ENCODE measurements at regions not wholly inside any gene's neighbourhood (a gene's known extent, or its start where the extent isn't known, plus 50 kb on each side); places are given as distances from the start of the nearest gene placed in this dataset.
A peak's percentile ranks its signal among the peaks of the same experiment; 100 is the strongest.

DNA sequence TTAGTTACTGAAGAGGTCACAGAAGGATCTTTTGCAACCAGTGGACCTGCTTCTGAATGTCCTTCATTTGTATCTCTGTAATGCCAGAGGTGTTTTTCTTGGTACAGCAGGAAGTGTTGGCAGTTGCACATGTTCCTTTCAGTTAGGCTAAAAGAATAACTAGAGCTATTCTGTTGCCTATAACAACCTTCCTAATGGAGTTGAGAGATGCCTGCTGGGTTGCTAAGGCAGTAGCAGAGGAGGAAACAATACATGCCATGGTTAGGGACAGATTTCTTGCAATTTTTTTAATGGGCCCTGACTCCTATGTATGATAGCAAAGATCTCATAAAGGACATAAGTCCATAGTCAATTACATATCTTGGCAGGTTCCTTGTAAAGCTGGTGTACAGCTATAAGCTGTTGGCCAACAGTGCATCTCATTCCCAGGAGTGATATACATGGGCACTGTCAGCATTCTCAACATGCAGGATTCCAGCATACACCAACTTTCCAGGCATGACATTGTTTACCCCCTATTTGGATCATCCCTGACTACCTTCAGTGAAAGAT lies 556.6 kb downstream of the CCER1 start:
- no peak overlapping the region for H3K4me3 ChIP-seq
- DNase-seq = no peak
- no peak overlapping the region for H3K9ac ChIP-seq (ENCODE audit: low read depth in 2 of 2, low read length in 2 of 2)
- intact Hi-C loops (cut with DNase I) = no loop called here
- H3K9me3 ChIP-seq = no peaks in the 10 kb centered on the region
- H3K4me1 ChIP-seq = no peaks in the 10 kb centered on the region
- H3K36me3 ChIP-seq = no peaks in the 10 kb centered on the region
- H3K27ac ChIP-seq = peak overlapping the region; percentile 7
- TF ChIP-seq CTCF (IDR thresholded peaks at IDR 0.05) = no peak
- H3K27me3 ChIP-seq = no peaks in the 10 kb centered on the region

GRCh38 chr12:90396556-90396955 lies 558.4 kb downstream of the CCER1 start:
- intact Hi-C loops (cut with DNase I) = no loop called here
- Histone ChIP-seq H3K36me3 (no peaks in the 10 kb centered on the region), H3K27me3 (no peaks in the 10 kb centered on the region), H3K9me3 (no peaks in the 10 kb centered on the region), H3K27ac (no peak overlapping the region), H3K4me3 (no peak overlapping the region), H3K4me1 (no peaks in the 10 kb centered on the region), H3K9ac (ENCODE audit: low read depth in 2 of 2, low read length in 2 of 2) (no peak overlapping the region)
- TF ChIP-seq CTCF (IDR thresholded peaks at IDR 0.05) = no peak
- DNase-seq = no peak

DNA sequence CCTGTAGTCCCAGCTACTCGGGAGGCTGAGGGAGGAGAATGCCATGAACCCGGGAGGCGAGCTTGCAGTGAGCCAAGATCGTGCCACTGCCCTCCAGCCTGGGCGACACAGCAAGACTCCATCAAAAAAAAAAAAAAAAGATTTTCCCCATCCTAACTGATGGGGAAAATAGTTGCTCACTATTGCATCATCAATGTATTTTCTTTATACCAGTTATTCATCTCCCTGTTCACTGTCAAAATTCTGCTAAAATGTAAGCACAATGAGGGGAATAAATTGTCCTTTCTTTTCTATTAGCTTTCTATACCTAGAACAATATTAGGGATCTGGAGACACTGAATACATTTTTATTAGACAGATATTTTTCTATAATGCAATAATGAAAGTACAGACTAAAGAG lies 561.3 kb downstream of the CCER1 start:
- Histone ChIP-seq H3K4me1 (no peaks in the 10 kb centered on the region), H3K36me3 (no peaks in the 10 kb centered on the region), H3K9me3 (no peaks in the 10 kb centered on the region), H3K9ac (ENCODE audit: low read depth in 2 of 2, low read length in 2 of 2) (no peak overlapping the region), H3K27ac (no peak overlapping the region), H3K4me3 (no peak overlapping the region), H3K27me3 (no peaks in the 10 kb centered on the region)
- intact Hi-C loops (cut with DNase I) = no loop called here
- no peak for TF ChIP-seq CTCF (IDR thresholded peaks at IDR 0.05)
- DNase-seq = no peak

DNA sequence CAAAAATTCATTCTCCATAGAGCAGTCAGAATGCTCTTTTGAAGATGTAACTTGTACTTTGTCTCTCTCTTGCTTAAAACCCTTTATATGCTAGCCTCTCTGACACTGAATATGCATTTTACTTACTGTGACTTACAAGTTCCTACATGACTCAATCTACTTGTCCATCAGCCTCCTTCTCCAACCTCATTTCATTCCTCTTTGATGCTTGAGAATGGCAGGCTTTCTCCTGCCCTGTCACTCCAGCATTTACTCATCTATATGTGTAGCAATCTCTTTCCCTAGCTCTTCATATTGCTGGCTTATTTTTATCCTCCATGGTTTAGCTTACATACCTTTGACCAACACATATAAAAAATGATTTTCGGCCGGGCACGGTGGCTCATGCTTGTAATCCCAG lies 561.9 kb downstream of the CCER1 start:
- H3K4me3 ChIP-seq = no peak overlapping the region
- H3K27me3 ChIP-seq = no peaks in the 10 kb centered on the region
- H3K4me1 ChIP-seq = no peaks in the 10 kb centered on the region
- intact Hi-C loops (cut with DNase I) = no loop called here
- no peak for TF ChIP-seq CTCF (IDR thresholded peaks at IDR 0.05)
- no peaks in the 10 kb centered on the region for H3K9me3 ChIP-seq
- no peaks in the 10 kb centered on the region for H3K36me3 ChIP-seq
- H3K9ac ChIP-seq (ENCODE audit: low read depth in 2 of 2, low read length in 2 of 2) = no peak overlapping the region
- no peak overlapping the region for H3K27ac ChIP-seq
- no peak for DNase-seq

DNA sequence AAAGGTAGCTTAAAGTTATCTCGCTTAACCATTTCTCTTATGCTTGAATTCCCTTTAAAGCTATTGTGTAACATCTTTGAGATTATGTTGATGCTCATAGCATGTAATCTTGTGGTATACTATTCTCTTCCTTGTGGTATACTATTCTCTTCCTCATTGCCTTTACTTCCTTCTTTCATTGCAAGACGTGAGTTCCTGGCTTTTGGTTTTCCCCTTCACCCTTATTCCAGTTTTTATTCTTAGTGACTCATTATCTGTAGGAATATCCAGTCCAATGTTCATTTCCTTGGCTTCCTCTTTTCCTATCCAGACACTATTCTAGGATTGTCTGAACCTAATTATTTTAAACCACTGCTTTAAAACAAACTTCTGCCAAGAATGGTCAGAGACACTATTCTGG lies 564.0 kb downstream of the CCER1 start:
- H3K4me3 ChIP-seq = no peak overlapping the region
- intact Hi-C loops (cut with DNase I) = no loop called here
- H3K27ac ChIP-seq = peak overlapping the region; percentile 62
- DNase-seq = no peak
- no peaks in the 10 kb centered on the region for H3K27me3 ChIP-seq
- no peaks in the 10 kb centered on the region for H3K36me3 ChIP-seq
- H3K4me1 ChIP-seq = no peaks in the 10 kb centered on the region
- TF ChIP-seq CTCF (IDR thresholded peaks at IDR 0.05) = no peak
- H3K9me3 ChIP-seq = no peaks in the 10 kb centered on the region
- H3K9ac ChIP-seq (ENCODE audit: low read depth in 2 of 2, low read length in 2 of 2) = no peak overlapping the region

DNA sequence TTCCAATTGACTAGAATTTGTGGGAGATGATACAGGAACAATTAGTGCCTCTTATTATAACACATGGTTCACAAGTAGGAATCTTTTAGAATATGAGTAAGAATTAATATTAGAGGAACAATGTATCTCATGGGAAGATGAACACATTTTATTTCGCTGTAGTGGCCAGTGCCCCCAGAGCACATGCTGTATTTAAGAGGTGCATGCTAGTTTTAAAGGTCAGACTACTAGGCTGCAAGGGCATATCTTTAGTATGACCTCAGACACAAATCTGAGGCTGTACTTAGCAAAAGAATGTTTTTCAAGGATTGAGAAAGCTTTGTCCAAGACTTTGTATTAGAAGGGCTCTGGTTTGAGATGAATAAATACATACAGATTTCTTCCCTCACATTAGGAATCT lies 586.9 kb downstream of the CCER1 start:
- no peaks in the 10 kb centered on the region for H3K4me1 ChIP-seq
- H3K9ac ChIP-seq (ENCODE audit: low read depth in 2 of 2, low read length in 2 of 2) = no peak overlapping the region
- TF ChIP-seq CTCF (IDR thresholded peaks at IDR 0.05) = no peak
- DNase-seq = no peak
- no peak overlapping the region for H3K27ac ChIP-seq
- H3K9me3 ChIP-seq = no peaks in the 10 kb centered on the region
- H3K27me3 ChIP-seq = no peaks in the 10 kb centered on the region
- intact Hi-C loops (cut with DNase I) = no loop called here
- H3K36me3 ChIP-seq = no peaks in the 10 kb centered on the region
- H3K4me3 ChIP-seq = no peak overlapping the region

All from colonic mucosa (tissue), 4 donors.